Fibroblast of lung (primary cell): ENCODE measurements at regions not wholly inside any gene's neighbourhood (a gene's known extent, or its start where the extent isn't known, plus 50 kb on each side); places are given as distances from the start of the nearest gene placed in this dataset.

Experiments
- CTCF ChIP-seq, 2 donors: IDR thresholded peaks in 1 of 2; conservative IDR thresholded peaks in 1 of 2; 1 replicate in 1 of 2; 2 replicates in 1 of 2; pipeline ENCODE4 v1.5.1; 2011 to 2012; ENCODE audit warnings: low read length in 2 of 2, control low read depth in 1 of 2, inconsistent platforms in 1 of 2, low read depth in 1 of 2, mild to moderate bottlenecking in 1 of 2
- EZH2 ChIP-seq: IDR thresholded peaks from 2 replicates; pipeline ENCODE4 v1.5.1; 2012; ENCODE audit warnings: low read length, control low read depth, mild to moderate bottlenecking; ENCODE audit errors: missing control alignments

DNA sequence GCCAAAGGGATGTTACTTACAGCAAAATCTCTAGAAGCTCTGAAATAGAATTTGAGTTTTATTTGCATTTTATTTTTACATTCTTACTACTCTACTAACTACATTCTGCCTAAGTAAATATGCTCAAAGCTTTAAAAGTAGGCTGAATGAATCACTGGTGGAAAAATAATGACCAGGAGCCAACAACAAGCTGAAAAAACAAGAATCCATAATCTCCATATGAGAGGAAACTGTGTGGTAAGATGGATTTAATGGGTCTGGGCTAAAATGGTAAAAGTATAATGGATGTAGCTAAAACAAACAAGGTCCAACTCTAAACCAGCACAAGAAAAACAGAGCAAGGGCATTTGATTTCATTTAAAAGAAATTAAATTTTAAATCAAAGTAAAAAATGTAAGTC is 525.8 kb upstream of the FTMT start:
- TF ChIP-seq EZH2 (no peak), CTCF (conservative IDR thresholded peaks at IDR 0.05 in 1 of 2, IDR thresholded peaks at IDR 0.05 in 1 of 2; ENCODE audit: low read depth in 1 of 2, low read length in 2 of 2) (no peak)
